SK-N-SH treated with all-trans-retinoic acid at 6 μM for 48 hours (cell line): ENCODE measurements at regions not wholly inside any gene's neighbourhood (a gene's known extent, or its start where the extent isn't known, plus 50 kb on each side); places are given as distances from the start of the nearest gene placed in this dataset.

Experiments used
- ARNTL ChIP-seq: fragments of 450-650 bp; formaldehyde crosslinking; IDR thresholded peaks from 2 replicates; pipeline ENCODE4 v1.5.0; 2020; ENCODE audit warnings: low read depth, mild to moderate bottlenecking, moderate library complexity, borderline replicate concordance
- CSDC2 ChIP-seq: fragments of 250-450 bp; sonication (Bioruptor Pico); IDR thresholded peaks from 2 replicates; pipeline ENCODE4 v1.5.0; 2020; ENCODE audit warnings: mild to moderate bottlenecking, moderate library complexity
- ESRRG ChIP-seq: fragments of 250-450 bp; sonication (Bioruptor Pico); IDR thresholded peaks from 2 replicates; pipeline ENCODE4 v1.6.1; 2021; ENCODE audit warnings: mild to moderate bottlenecking
- GLIS3 ChIP-seq: fragments of 250-450 bp; sonication (Bioruptor Pico); IDR thresholded peaks from 2 replicates; pipeline ENCODE4 v1.5.0; 2020; ENCODE audit warnings: mild to moderate bottlenecking, moderate library complexity
- RARB ChIP-seq: fragments of 250-450 bp; sonication (Bioruptor Pico); IDR thresholded peaks from 2 replicates; pipeline ENCODE4 v1.8.0; 2021; ENCODE audit warnings: mild to moderate bottlenecking, moderate library complexity
- TOX ChIP-seq: fragments of 250-450 bp; sonication (Bioruptor Pico); IDR thresholded peaks from 2 replicates; pipeline ENCODE4 v1.8.0; 2021; ENCODE audit warnings: mild to moderate bottlenecking, moderate library complexity, borderline replicate concordance
- ZC3H10 ChIP-seq: fragments of 250-450 bp; sonication (Bioruptor Pico); IDR thresholded peaks from 2 replicates; pipeline ENCODE4 v1.5.1; 2021; ENCODE audit warnings: mild to moderate bottlenecking, moderate library complexity
- ZFP3 ChIP-seq: fragments of 250-450 bp; sonication (Bioruptor Pico); IDR thresholded peaks from 2 replicates; pipeline ENCODE4 v1.5.0; 2020; ENCODE audit warnings: mild to moderate bottlenecking, moderate library complexity
- ZFP30 ChIP-seq: fragments of 450-650 bp; formaldehyde crosslinking; IDR thresholded peaks from 2 replicates; pipeline ENCODE4 v1.5.0; 2022; ENCODE audit warnings: mild to moderate bottlenecking, moderate library complexity
- ZNF70 ChIP-seq: fragments of 450-650 bp; formaldehyde crosslinking; IDR thresholded peaks from 2 replicates; pipeline ENCODE4 v1.5.0; 2020; ENCODE audit warnings: mild to moderate bottlenecking, moderate library complexity
- ZNF8 ChIP-seq: fragments of 450-650 bp; formaldehyde crosslinking; IDR thresholded peaks from 2 replicates; pipeline ENCODE4 v1.5.0; 2020; ENCODE audit warnings: mild to moderate bottlenecking, moderate library complexity
- TF ChIP-seq, protein P1 (sequence below): fragments of 250-450 bp; sonication (Bioruptor Pico); IDR thresholded peaks from 2 replicates; pipeline ENCODE4 v1.5.0; 2020; ENCODE audit warnings: mild to moderate bottlenecking, moderate library complexity
- TF ChIP-seq, protein P2 (sequence below): fragments of 250-450 bp; sonication (Bioruptor Pico); IDR thresholded peaks from 2 replicates; pipeline ENCODE4 v1.8.0; 2020; ENCODE audit warnings: mild to moderate bottlenecking, moderate library complexity, borderline replicate concordance
- TF ChIP-seq, protein P3 (sequence below): fragments of 250-450 bp; sonication (Bioruptor Pico); IDR thresholded peaks from 2 replicates; pipeline ENCODE4 v1.8.0; 2021; ENCODE audit warnings: low read depth, mild to moderate bottlenecking, moderate library complexity, borderline replicate concordance

DNA sequence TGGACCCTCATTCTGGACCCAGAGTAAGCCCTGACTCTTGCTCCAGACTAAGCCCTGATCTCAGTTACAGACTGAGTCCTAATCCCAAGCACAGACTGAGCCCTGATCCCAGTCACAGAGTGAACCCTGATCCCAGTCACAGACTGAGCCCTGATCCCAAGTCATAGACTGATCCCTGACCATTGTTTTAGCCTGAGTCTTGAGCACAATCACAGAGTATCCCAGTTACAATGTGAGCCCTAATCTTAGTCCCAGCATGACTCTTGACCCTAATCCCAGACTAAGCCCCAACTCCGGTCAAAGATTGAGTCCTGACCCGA is 240.6 kb downstream of the RBM19 start:
- TF ChIP-seq ZFP30 (CRISPR knock-in tag) (no peak), ZC3H10 (CRISPR knock-in tag) (no peak), ZFP3 (CRISPR knock-in tag) (no peak), GLIS3 (CRISPR knock-in tag) (no peak), ARNTL (CRISPR knock-in tag) (no peak), ZNF70 (CRISPR knock-in tag) (no peak), ZNF8 (no peak), ESRRG (no peak), CSDC2 (CRISPR knock-in tag) (no peak), TOX (CRISPR knock-in tag) (no peak), RARB (no peak)
- TF ChIP-seq, protein P1, sequence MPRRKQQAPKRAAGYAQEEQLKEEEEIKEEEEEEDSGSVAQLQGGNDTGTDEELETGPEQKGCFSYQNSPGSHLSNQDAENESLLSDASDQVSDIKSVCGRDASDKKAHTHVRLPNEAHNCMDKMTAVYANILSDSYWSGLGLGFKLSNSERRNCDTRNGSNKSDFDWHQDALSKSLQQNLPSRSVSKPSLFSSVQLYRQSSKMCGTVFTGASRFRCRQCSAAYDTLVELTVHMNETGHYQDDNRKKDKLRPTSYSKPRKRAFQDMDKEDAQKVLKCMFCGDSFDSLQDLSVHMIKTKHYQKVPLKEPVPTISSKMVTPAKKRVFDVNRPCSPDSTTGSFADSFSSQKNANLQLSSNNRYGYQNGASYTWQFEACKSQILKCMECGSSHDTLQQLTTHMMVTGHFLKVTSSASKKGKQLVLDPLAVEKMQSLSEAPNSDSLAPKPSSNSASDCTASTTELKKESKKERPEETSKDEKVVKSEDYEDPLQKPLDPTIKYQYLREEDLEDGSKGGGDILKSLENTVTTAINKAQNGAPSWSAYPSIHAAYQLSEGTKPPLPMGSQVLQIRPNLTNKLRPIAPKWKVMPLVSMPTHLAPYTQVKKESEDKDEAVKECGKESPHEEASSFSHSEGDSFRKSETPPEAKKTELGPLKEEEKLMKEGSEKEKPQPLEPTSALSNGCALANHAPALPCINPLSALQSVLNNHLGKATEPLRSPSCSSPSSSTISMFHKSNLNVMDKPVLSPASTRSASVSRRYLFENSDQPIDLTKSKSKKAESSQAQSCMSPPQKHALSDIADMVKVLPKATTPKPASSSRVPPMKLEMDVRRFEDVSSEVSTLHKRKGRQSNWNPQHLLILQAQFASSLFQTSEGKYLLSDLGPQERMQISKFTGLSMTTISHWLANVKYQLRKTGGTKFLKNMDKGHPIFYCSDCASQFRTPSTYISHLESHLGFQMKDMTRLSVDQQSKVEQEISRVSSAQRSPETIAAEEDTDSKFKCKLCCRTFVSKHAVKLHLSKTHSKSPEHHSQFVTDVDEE (CRISPR knock-in tag): no peak
- TF ChIP-seq, protein P2, sequence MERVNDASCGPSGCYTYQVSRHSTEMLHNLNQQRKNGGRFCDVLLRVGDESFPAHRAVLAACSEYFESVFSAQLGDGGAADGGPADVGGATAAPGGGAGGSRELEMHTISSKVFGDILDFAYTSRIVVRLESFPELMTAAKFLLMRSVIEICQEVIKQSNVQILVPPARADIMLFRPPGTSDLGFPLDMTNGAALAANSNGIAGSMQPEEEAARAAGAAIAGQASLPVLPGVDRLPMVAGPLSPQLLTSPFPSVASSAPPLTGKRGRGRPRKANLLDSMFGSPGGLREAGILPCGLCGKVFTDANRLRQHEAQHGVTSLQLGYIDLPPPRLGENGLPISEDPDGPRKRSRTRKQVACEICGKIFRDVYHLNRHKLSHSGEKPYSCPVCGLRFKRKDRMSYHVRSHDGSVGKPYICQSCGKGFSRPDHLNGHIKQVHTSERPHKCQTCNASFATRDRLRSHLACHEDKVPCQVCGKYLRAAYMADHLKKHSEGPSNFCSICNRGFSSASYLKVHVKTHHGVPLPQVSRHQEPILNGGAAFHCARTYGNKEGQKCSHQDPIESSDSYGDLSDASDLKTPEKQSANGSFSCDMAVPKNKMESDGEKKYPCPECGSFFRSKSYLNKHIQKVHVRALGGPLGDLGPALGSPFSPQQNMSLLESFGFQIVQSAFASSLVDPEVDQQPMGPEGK (CRISPR knock-in tag): no peak
- TF ChIP-seq, protein P3, sequence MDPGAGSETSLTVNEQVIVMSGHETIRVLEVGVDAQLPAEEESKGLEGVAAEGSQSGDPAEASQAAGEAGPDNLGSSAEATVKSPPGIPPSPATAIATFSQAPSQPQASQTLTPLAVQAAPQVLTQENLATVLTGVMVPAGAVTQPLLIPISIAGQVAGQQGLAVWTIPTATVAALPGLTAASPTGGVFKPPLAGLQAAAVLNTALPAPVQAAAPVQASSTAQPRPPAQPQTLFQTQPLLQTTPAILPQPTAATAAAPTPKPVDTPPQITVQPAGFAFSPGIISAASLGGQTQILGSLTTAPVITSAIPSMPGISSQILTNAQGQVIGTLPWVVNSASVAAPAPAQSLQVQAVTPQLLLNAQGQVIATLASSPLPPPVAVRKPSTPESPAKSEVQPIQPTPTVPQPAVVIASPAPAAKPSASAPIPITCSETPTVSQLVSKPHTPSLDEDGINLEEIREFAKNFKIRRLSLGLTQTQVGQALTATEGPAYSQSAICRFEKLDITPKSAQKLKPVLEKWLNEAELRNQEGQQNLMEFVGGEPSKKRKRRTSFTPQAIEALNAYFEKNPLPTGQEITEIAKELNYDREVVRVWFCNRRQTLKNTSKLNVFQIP: no peak
